Chondrocyte (in vitro differentiated cells): ENCODE measurements at regions not wholly inside any gene's neighbourhood (a gene's known extent, or its start where the extent isn't known, plus 50 kb on each side); places are given as distances from the start of the nearest gene placed in this dataset.

Source experiments
- DNase-seq: peaks from one replicate; pipeline ENCODE4 v3.0.0; 2021; ENCODE audit warnings: mixed read lengths, low spot score
- H3K27ac Mint-ChIP-seq: one replicate; pipeline ENCODE4 v1.8.0; 2021; ENCODE audit warnings: mild to moderate bottlenecking, moderate library complexity, mixed read lengths; ENCODE audit not compliant: unreplicated experiment
- H3K27me3 Mint-ChIP-seq: 2 replicates; pipeline ENCODE4 v1.8.0; 2021; ENCODE audit warnings: low read depth, mixed read lengths
- H3K36me3 Mint-ChIP-seq: 2 replicates; pipeline ENCODE4 v1.8.0; 2021; ENCODE audit warnings: low read depth, mixed read lengths
- H3K4me1 Mint-ChIP-seq: 2 replicates; pipeline ENCODE4 v1.8.0; 2021; ENCODE audit warnings: low read depth, mild to moderate bottlenecking, mixed read lengths
- H3K4me3 Mint-ChIP-seq: one replicate; pipeline ENCODE4 v1.8.0; 2021; ENCODE audit warnings: mild to moderate bottlenecking, moderate library complexity, mixed read lengths; ENCODE audit not compliant: unreplicated experiment
- H3K9me3 Mint-ChIP-seq: 2 replicates; pipeline ENCODE4 v1.8.0; 2021; ENCODE audit warnings: low read depth, mixed read lengths
- TF ChIP-seq, protein P1 (sequence below): fragments of 200-600 bp; sonication (generic); IDR thresholded peaks from 2 replicates; pipeline ENCODE4 v1.5.0; 2021; ENCODE audit warnings: antibody characterized with exemption, mild to moderate bottlenecking, moderate library complexity

DNA sequence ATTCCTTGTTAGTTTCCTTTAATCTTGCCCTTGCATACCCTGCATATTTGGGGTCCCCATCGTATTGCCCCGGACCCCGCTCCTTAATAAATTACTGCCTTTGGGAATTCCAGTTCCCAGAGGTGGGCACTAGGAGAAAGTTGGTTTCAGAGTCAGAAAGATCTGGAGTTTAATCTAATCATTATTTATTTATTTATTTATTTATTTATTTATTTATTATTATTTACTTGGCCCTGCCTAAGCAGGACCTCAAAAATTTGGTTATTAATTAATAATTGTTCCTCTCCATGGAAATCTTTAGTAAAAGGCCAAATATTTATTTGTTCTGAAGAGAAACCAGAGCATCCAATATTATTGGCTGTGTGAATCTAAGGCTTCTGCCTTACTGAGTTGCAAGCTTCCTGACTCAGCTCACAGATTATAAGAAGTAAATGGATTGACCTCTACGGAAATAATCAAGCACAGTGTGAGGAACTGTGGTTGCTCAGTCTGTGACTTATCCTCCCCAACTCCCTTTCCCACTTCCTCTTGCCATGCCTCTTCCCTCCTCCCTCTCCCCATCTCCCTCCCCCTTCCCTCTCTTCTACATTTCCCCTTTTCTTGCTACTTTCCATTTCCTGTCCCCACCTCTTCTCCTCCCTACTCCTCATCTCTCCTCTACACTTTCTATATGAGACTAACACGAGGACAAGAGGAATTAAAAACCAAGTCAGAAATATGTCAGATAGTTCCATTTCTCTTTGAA lies 61.5 kb upstream of the AP1S2 start:
- H3K27ac Mint-ChIP-seq, result no peak overlapping the region
- H3K27me3 Mint-ChIP-seq, result peaks cover 2% of the 10 kb centered on the region
- no peak overlapping the region for H3K4me3 Mint-ChIP-seq

DNA sequence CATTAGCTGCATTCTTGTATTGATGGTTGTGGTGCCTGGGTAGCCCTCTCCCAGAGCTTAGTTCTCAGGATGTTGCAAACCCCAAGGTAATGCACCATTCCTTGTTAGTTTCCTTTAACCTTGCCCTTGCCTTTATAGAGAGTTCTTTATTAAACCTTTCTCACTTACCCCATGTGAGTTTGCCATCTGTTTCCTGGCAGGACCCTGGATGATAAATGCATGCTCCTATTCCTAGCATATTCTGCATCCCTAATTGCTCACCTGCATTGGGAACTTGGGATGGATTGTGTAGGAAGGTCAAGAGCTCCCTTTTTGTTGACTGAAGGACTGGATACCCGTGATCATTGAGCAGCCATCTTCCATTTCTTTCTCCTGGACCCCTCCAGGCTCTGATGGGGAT lies 59.9 kb upstream of the AP1S2 start:
- Mint-ChIP-seq H3K27ac (no peak overlapping the region), H3K36me3 (peaks cover 4% of the 10 kb centered on the region), H3K4me3 (no peak overlapping the region), H3K4me1 (no peaks in the 10 kb centered on the region), H3K9me3 (peaks cover 8% of the 10 kb centered on the region), H3K27me3 (peaks cover 2% of the 10 kb centered on the region)
- TF ChIP-seq, protein P1, sequence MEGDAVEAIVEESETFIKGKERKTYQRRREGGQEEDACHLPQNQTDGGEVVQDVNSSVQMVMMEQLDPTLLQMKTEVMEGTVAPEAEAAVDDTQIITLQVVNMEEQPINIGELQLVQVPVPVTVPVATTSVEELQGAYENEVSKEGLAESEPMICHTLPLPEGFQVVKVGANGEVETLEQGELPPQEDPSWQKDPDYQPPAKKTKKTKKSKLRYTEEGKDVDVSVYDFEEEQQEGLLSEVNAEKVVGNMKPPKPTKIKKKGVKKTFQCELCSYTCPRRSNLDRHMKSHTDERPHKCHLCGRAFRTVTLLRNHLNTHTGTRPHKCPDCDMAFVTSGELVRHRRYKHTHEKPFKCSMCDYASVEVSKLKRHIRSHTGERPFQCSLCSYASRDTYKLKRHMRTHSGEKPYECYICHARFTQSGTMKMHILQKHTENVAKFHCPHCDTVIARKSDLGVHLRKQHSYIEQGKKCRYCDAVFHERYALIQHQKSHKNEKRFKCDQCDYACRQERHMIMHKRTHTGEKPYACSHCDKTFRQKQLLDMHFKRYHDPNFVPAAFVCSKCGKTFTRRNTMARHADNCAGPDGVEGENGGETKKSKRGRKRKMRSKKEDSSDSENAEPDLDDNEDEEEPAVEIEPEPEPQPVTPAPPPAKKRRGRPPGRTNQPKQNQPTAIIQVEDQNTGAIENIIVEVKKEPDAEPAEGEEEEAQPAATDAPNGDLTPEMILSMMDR, result no peak
- DNase-seq, result no peak

More for the DNA sequence above, 61.5 kb upstream of the AP1S2 start:
- peaks cover 8% of the 10 kb centered on the region for H3K9me3 Mint-ChIP-seq
- H3K36me3 Mint-ChIP-seq, result peaks cover 4% of the 10 kb centered on the region
- TF ChIP-seq, protein P1, result no peak
- no peaks in the 10 kb centered on the region for H3K4me1 Mint-ChIP-seq
- no peak for DNase-seq

DNA sequence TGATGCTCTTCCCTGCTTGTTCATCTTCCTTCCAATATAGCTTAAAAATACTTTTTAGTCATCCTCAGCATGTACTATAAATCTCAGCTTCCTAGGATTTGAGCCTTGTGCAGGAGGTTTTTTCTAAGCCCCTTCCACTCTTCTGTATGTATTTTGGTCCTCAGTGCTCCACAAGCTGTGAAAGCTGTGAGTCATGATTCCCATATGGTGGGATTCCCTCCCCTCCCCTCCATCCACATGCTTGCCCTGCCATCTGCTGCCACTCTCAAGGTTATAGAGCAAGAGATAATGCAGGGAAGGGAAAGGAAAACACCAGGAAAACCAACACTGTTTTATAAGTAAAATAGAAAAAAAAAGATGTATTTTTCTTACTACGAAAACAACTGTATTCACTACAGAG lies 58.5 kb upstream of the AP1S2 start:
- H3K36me3 Mint-ChIP-seq, result peaks cover 4% of the 10 kb centered on the region
- H3K4me1 Mint-ChIP-seq, result no peaks in the 10 kb centered on the region
- H3K9me3 Mint-ChIP-seq, result peaks cover 8% of the 10 kb centered on the region
- no peak overlapping the region for H3K4me3 Mint-ChIP-seq
- no peak for DNase-seq
- H3K27ac Mint-ChIP-seq, result no peak overlapping the region
- H3K27me3 Mint-ChIP-seq, result peaks cover 2% of the 10 kb centered on the region
- TF ChIP-seq, protein P1, result no peak

DNA sequence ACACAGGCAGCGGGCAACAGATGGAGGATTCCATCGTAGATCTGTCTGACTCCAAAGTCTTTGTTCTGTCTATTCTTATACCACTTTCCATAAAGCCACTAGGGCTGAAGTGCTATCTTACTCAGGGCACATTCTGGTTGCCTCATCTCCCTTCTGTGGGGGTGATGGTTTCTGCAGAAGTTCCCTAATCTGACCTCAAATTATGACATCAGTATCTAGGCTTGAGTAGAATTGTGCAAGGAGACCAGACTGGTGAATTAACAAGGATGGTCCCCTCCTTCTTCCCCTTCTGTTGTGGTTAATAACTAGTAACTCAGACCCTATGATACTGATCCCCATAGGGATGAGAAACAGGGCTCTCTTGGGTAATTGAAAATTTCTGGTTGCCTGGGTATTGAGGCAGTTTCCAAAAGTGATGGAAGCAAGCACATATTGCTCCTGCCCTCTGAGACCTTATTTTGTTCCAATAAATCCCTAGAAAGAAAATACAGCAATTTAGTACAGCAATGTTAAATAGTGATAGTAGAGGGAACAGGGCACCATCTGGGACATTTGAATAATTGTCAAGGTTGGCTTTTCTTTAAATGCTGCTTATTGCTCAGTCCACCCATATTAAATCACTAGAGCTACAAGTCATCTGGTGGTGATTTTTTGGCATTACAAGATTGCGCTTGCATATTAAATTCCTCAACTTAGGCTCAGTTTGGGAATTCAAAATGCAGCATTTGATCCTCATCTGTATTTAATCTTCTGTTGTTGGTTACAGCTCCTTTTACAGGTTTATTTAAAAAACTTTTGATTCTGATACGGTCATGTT lies 57.3 kb upstream of the AP1S2 start:
- Mint-ChIP-seq H3K4me3 (no peak overlapping the region), H3K27me3 (peaks cover 2% of the 10 kb centered on the region), H3K4me1 (no peaks in the 10 kb centered on the region), H3K9me3 (no peaks in the 10 kb centered on the region), H3K27ac (no peak overlapping the region), H3K36me3 (no peaks in the 10 kb centered on the region)
- TF ChIP-seq, protein P1, result peak; percentile 30
- DNase-seq, result no peak

DNA sequence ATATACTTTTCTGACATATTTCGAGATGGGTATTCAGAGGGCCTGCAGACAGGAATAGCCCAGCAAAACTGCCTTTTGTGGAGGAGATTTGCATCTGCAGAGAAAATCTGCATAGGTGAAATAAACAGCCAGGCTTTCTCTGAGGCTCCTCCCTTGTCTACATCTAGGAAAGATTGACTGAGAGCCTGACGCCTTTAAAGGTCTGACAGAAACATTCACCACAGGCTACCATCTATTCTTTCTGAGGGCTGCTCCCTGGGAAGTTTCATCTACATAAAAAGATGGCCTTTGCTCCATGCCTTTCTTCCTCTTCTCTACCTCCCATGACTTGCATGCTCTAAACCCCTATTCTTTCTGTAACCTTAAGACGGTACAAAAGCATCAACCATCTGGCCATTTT lies 55.0 kb upstream of the AP1S2 start:
- Mint-ChIP-seq H3K27me3 (peaks cover 2% of the 10 kb centered on the region), H3K4me1 (no peaks in the 10 kb centered on the region), H3K9me3 (no peaks in the 10 kb centered on the region), H3K4me3 (no peak overlapping the region), H3K36me3 (no peaks in the 10 kb centered on the region), H3K27ac (no peak overlapping the region)
- no peak for DNase-seq
- TF ChIP-seq, protein P1, result no peak
